ENCODE measurements at regions not wholly inside any gene's neighbourhood (a gene's known extent, or its start where the extent isn't known, plus 50 kb on each side); places are given as distances from the start of the nearest gene placed in this dataset.
"Not testable (repeated sequence)": the region's sequence is repeated elsewhere in the genome, so short reads cannot be mapped to it uniquely, and the experiment has no call there.

DNA sequence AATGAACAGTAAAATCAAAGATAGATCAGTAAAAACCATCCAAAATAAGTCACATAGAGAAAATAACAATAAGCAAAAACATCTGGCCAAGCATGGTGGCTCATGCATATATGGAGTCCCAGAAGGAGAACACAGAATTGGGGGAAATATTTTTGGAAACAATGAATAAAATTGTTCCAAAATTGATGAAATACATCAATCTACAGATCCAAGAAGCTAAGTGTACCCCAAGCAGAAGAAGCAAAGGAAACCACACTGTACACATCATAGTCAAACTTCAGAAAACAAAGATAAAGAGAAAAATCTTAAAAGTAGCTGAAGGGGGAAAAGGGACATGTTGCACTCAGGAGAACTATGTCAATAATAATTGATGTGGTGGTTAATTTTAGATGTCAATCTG lies 80.4 kb upstream of the RMP24 start:
- no peaks in the 10 kb centered on the region for H3K36me3 ChIP-seq (ENCODE audit: low read depth)
- no peaks in the 10 kb centered on the region for H3K9me3 ChIP-seq
- no peak overlapping the region for H3K4me3 ChIP-seq
- H3K4me1 ChIP-seq (ENCODE audit: low read depth): no peaks in the 10 kb centered on the region
- no peak for ATAC-seq
- intact Hi-C loops (cut with DNase I, micrococcal nuclease): no loop called here
- no peak for DNase-seq
- TF ChIP-seq, protein P1, sequence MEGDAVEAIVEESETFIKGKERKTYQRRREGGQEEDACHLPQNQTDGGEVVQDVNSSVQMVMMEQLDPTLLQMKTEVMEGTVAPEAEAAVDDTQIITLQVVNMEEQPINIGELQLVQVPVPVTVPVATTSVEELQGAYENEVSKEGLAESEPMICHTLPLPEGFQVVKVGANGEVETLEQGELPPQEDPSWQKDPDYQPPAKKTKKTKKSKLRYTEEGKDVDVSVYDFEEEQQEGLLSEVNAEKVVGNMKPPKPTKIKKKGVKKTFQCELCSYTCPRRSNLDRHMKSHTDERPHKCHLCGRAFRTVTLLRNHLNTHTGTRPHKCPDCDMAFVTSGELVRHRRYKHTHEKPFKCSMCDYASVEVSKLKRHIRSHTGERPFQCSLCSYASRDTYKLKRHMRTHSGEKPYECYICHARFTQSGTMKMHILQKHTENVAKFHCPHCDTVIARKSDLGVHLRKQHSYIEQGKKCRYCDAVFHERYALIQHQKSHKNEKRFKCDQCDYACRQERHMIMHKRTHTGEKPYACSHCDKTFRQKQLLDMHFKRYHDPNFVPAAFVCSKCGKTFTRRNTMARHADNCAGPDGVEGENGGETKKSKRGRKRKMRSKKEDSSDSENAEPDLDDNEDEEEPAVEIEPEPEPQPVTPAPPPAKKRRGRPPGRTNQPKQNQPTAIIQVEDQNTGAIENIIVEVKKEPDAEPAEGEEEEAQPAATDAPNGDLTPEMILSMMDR (IDR thresholded peaks at IDR 0.05): no peak

DNA sequence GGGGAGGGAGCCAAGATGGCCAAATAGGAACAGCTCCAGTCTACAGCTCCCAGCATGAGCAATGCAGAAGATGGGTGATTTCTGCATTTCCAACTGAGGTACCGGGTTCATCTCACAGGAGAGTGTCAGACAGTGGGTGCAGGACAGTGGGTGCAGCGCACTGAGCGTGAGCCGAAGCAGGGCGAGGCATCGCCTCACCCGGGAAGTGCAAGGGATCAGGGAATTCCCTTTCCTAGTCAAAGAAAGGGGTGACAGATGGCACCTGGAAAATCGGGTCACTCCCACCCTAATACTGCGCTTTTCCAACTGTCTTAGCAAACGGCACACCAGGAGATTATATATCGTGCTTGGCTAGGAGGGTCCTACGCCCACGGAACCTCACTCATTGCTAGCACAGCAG lies 75.0 kb upstream of the RMP24 start:
- H3K36me3 ChIP-seq (ENCODE audit: low read depth); ATAC-seq; H3K9me3 ChIP-seq; DNase-seq; H3K4me3 ChIP-seq; intact Hi-C loops (cut with DNase I, micrococcal nuclease); H3K4me1 ChIP-seq (ENCODE audit: low read depth): not testable (repeated sequence)

DNA sequence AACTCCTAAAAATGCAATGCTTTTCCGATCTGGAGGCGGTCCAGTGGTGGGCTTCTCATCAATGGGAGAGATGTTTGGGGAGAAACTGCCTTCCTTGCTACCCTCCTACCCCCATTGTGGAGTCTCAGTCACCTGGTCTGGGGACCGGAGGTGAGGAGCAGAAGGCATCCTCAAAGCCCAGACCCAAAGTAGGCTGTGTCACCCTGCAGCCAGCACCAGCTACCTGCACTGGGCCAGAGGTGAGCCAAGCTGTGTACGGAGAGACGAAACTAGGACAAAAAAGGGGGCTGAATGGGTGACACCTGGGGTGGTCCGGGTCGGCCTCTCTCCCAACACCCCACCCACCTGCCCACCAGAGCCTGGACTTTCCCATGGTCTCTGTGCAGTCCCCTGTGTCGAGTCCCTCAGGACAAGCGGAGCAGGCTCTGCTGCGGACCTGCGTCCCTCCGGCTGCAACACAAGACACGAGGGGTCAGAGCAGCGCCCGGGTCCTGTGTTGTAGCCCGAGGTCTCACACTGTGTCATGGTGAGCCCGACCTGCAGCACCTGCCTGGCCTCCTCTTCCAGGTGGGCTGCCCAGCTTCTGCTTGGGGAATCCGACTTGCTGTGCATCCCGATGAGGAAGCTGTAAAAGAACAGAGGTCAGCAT lies 68.0 kb upstream of the RMP24 start:
- intact Hi-C loops (cut with DNase I, micrococcal nuclease): no loop called here
- TF ChIP-seq, protein P1 (IDR thresholded peaks at IDR 0.05): no peak

DNA sequence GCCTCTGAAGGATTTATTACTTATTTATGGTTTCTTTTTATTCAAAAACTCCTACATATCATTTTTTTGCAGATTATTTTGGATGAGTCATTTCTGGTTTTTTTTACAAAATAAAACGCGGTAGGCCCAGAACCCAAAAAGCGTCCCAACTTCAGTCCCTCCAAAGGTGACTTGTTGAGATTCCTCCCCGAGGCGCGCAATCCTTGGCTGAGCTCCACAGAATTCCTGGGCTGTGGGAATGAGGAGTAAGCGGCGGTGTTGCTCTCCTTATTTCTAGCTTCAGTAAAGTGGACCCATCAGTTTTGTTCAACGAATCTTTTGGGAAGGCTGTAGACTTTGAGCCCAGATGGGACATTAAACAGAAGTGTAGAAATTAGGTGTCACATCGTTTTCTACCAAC lies 67.0 kb upstream of the RMP24 start:
- Histone ChIP-seq H3K4me1 (ENCODE audit: low read depth) (no peaks in the 10 kb centered on the region), H3K36me3 (ENCODE audit: low read depth) (no peaks in the 10 kb centered on the region), H3K4me3 (no peak overlapping the region), H3K9me3 (no peaks in the 10 kb centered on the region)
- TF ChIP-seq, protein P1 (IDR thresholded peaks at IDR 0.05): no peak
- no peak for ATAC-seq
- intact Hi-C loops (cut with DNase I, micrococcal nuclease): no loop called here
- DNase-seq: no peak

More for the DNA sequence above, 68.0 kb upstream of the RMP24 start:
- Histone ChIP-seq H3K9me3 (no peaks in the 10 kb centered on the region), H3K4me1 (ENCODE audit: low read depth) (no peaks in the 10 kb centered on the region), H3K36me3 (ENCODE audit: low read depth) (no peaks in the 10 kb centered on the region), H3K4me3 (no peak overlapping the region)
- ATAC-seq (no peak), DNase-seq (no peak)

DNA sequence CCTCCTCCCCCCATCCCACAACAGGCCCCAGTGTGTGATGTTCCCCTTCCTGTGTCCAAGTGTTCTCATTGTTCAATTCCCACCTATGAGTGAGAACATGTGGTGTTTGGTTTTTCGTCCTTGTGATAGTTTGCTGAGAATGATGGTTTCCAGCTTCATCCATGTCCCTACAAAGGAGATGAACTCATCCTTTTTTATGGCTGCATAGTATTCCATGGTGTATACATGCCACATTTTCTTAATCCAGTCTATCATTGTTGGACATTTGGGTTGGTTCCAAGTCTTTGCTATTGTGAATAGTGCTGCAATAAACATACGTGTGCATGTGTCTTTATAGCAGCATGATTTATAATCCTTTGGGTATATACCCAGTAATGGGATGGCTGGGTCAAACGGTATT lies 66.2 kb upstream of the RMP24 start:
- H3K4me1 ChIP-seq (ENCODE audit: low read depth); intact Hi-C loops (cut with DNase I, micrococcal nuclease); DNase-seq; H3K4me3 ChIP-seq; H3K36me3 ChIP-seq (ENCODE audit: low read depth); H3K9me3 ChIP-seq; ATAC-seq: not testable (repeated sequence)

DNA sequence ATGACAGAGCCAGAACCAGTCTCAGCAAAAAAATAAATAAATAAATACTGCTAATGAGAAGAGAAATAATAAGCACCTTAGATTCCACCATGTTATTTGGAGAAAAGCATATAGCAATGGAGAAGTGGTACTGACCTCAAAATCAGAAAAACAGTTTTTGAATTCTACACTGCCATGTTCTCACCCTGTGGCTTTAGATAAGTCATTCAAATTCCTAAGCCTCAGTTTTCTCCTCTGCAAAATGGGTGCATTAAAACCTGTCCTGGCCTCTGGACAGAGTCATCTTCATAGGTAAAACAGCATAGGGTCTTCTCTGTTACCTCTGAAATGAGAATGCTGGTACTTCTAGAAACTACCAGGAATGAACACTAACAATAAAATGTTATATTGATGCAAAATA lies 62.2 kb upstream of the RMP24 start:
- TF ChIP-seq, protein P1 (IDR thresholded peaks at IDR 0.05): no peak
- ATAC-seq: no peak

DNA sequence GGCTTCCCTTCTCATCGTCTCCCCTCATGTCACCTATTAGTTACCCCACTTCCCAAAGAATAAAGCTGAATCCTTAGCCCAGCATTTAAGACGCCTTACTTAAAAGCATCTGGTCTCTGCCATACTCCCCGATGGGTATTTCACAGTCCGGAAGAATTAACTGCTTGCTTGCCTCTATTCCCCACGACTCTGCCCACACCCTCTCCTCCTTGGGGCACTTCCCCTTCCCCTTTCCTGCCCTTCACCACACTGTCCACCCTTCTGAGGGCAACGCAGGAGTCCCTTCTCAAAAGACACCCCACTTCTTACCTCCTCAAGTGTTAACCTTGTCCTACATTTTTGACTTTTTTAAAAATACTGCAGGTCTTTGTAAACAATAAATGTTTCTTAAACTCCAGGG lies 60.1 kb upstream of the RMP24 start:
- intact Hi-C loops (cut with DNase I, micrococcal nuclease): no loop called here
- DNase-seq (no peak), ATAC-seq (no peak)
- Histone ChIP-seq H3K9me3 (no peaks in the 10 kb centered on the region), H3K4me1 (ENCODE audit: low read depth) (no peaks in the 10 kb centered on the region), H3K36me3 (ENCODE audit: low read depth) (no peaks in the 10 kb centered on the region), H3K4me3 (no peak overlapping the region)
- TF ChIP-seq, protein P1 (IDR thresholded peaks at IDR 0.05): no peak

More for the DNA sequence above, 62.2 kb upstream of the RMP24 start:
- no peaks in the 10 kb centered on the region for H3K9me3 ChIP-seq
- intact Hi-C loops (cut with DNase I, micrococcal nuclease): no loop called here
- H3K4me1 ChIP-seq (ENCODE audit: low read depth): no peaks in the 10 kb centered on the region
- H3K36me3 ChIP-seq (ENCODE audit: low read depth): no peaks in the 10 kb centered on the region
- no peak overlapping the region for H3K4me3 ChIP-seq
- DNase-seq: no peak
